ENCODE measurements at regions not wholly inside any gene's neighbourhood (a gene's known extent, or its start where the extent isn't known, plus 50 kb on each side); places are given as distances from the start of the nearest gene placed in this dataset.

- no peak for TF ChIP-seq NFIC (IDR thresholded peaks at IDR 0.05)
- TF ChIP-seq EP300 (IDR thresholded peaks at IDR 0.05; ENCODE audit: borderline replicate concordance) = no peak
- no peak for TF ChIP-seq FOXM1 (IDR thresholded peaks at IDR 0.05; ENCODE audit: borderline replicate concordance, low read depth)
- no peak for TF ChIP-seq YY1 (IDR thresholded peaks at IDR 0.05; ENCODE audit: low read depth)
- no peak for TF ChIP-seq CREB1 (IDR thresholded peaks at IDR 0.05; ENCODE audit: low read depth)
- no peak for TF ChIP-seq TEAD4 (IDR thresholded peaks at IDR 0.05)
- no peak for TF ChIP-seq EGR1 (IDR thresholded peaks at IDR 0.05)
- TF ChIP-seq TCF12 (IDR thresholded peaks at IDR 0.05; ENCODE audit: low read depth) = no peak
- TF ChIP-seq CEBPB (IDR thresholded peaks at IDR 0.05) = no peak
- TF ChIP-seq TAF1 (IDR thresholded peaks at IDR 0.05; ENCODE audit: low read depth) = no peak
- no peak for TF ChIP-seq RAD21 (IDR thresholded peaks at IDR 0.05; ENCODE audit: low read depth)
Observed at GRCh38 chr2:237193436-237193835, 107.7 kb downstream of the COPS8 start.

- TF ChIP-seq CREB1 (IDR thresholded peaks at IDR 0.05; ENCODE audit: low read depth) = no peak
- no peak for TF ChIP-seq TAF1 (IDR thresholded peaks at IDR 0.05; ENCODE audit: low read depth)
- no peak for TF ChIP-seq REST (IDR thresholded peaks at IDR 0.05; ENCODE audit: low read depth)
- TF ChIP-seq YY1 (IDR thresholded peaks at IDR 0.05; ENCODE audit: low read depth) = no peak
- no peak for TF ChIP-seq EP300 (IDR thresholded peaks at IDR 0.05; ENCODE audit: borderline replicate concordance)
- TF ChIP-seq TEAD4 (IDR thresholded peaks at IDR 0.05) = no peak
- TF ChIP-seq RAD21 (IDR thresholded peaks at IDR 0.05; ENCODE audit: low read depth) = no peak
- no peak for TF ChIP-seq MAX (IDR thresholded peaks at IDR 0.05)
- no peak for TF ChIP-seq ZBTB7A (IDR thresholded peaks at IDR 0.05; ENCODE audit: low read depth)
- no peak for TF ChIP-seq EGR1 (IDR thresholded peaks at IDR 0.05)
- no peak for TF ChIP-seq NFIC (IDR thresholded peaks at IDR 0.05)
- TF ChIP-seq FOXM1 (IDR thresholded peaks at IDR 0.05; ENCODE audit: borderline replicate concordance, low read depth) = no peak
- TF ChIP-seq USF1 (IDR thresholded peaks at IDR 0.05) = no peak
Observed at GRCh38 chr2:237194081-237194480, 108.4 kb downstream of the COPS8 start.

GRCh38 chr2:237194906-237195305, 109.2 kb downstream of the COPS8 start:
- TF ChIP-seq TEAD4 (IDR thresholded peaks at IDR 0.05) = no peak
- TF ChIP-seq MAX (IDR thresholded peaks at IDR 0.05) = no peak
- no peak for TF ChIP-seq ZBTB7A (IDR thresholded peaks at IDR 0.05; ENCODE audit: low read depth)
- no peak for TF ChIP-seq TAF1 (IDR thresholded peaks at IDR 0.05; ENCODE audit: low read depth)
- TF ChIP-seq EGR1 (IDR thresholded peaks at IDR 0.05) = no peak
- no peak for TF ChIP-seq CREB1 (IDR thresholded peaks at IDR 0.05; ENCODE audit: low read depth)
- TF ChIP-seq YY1 (IDR thresholded peaks at IDR 0.05; ENCODE audit: low read depth) = no peak

- TF ChIP-seq CREB1 (IDR thresholded peaks at IDR 0.05; ENCODE audit: low read depth) = no peak
- no peak for TF ChIP-seq RAD21 (IDR thresholded peaks at IDR 0.05; ENCODE audit: low read depth)
- TF ChIP-seq REST (IDR thresholded peaks at IDR 0.05; ENCODE audit: low read depth) = no peak
- no peak for TF ChIP-seq CEBPB (IDR thresholded peaks at IDR 0.05)
- no peak for TF ChIP-seq ZBTB7A (IDR thresholded peaks at IDR 0.05; ENCODE audit: low read depth)
- no peak for TF ChIP-seq TEAD4 (IDR thresholded peaks at IDR 0.05)
- no peak for TF ChIP-seq USF1 (IDR thresholded peaks at IDR 0.05)
- no peak for TF ChIP-seq TCF12 (IDR thresholded peaks at IDR 0.05; ENCODE audit: low read depth)
- no peak for TF ChIP-seq NFIC (IDR thresholded peaks at IDR 0.05)
- TF ChIP-seq EGR1 (IDR thresholded peaks at IDR 0.05) = no peak
- TF ChIP-seq EP300 (IDR thresholded peaks at IDR 0.05; ENCODE audit: borderline replicate concordance) = no peak
- no peak for TF ChIP-seq MAX (IDR thresholded peaks at IDR 0.05)
- no peak for TF ChIP-seq YY1 (IDR thresholded peaks at IDR 0.05; ENCODE audit: low read depth)
- no peak for TF ChIP-seq FOXM1 (IDR thresholded peaks at IDR 0.05; ENCODE audit: borderline replicate concordance, low read depth)
- no peak for TF ChIP-seq TAF1 (IDR thresholded peaks at IDR 0.05; ENCODE audit: low read depth)
Observed at GRCh38 chr2:237195396-237196120, 109.9 kb downstream of the COPS8 start.

- TF ChIP-seq RAD21 (IDR thresholded peaks at IDR 0.05; ENCODE audit: low read depth) = no peak
- TF ChIP-seq REST (IDR thresholded peaks at IDR 0.05; ENCODE audit: low read depth) = no peak
- no peak for TF ChIP-seq TCF12 (IDR thresholded peaks at IDR 0.05; ENCODE audit: low read depth)
Observed at GRCh38 chr2:237196409-237196808, 110.7 kb downstream of the COPS8 start.
